ENCODE measurements at regions not wholly inside any gene's neighbourhood (a gene's known extent, or its start where the extent isn't known, plus 50 kb on each side); places are given as distances from the start of the nearest gene placed in this dataset.

DNA sequence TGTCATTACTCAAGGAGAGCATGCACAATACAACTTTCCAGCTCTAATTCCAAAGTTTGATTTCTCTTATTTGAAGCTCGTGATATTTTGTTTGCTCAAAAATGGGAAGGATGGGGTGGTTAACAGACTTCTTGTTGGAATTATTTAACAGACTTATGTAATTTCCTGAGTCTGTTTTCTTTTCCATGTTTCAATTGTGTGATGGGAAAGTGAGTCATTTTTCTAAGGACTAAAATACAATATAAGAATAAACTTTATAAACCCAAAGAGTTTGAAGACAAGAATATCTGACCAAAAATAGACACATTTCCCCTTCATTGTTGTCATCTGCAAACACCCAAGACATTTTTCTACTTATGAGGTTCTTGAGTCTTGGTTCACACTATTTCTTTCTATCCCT is 211.8 kb upstream of the SLITRK5 start:
- DNase-seq (ENCODE audit: low read depth): no peak
- no peak overlapping the region for H3K4me3 ChIP-seq (ENCODE audit: low read length)
- TF ChIP-seq, protein P1, sequence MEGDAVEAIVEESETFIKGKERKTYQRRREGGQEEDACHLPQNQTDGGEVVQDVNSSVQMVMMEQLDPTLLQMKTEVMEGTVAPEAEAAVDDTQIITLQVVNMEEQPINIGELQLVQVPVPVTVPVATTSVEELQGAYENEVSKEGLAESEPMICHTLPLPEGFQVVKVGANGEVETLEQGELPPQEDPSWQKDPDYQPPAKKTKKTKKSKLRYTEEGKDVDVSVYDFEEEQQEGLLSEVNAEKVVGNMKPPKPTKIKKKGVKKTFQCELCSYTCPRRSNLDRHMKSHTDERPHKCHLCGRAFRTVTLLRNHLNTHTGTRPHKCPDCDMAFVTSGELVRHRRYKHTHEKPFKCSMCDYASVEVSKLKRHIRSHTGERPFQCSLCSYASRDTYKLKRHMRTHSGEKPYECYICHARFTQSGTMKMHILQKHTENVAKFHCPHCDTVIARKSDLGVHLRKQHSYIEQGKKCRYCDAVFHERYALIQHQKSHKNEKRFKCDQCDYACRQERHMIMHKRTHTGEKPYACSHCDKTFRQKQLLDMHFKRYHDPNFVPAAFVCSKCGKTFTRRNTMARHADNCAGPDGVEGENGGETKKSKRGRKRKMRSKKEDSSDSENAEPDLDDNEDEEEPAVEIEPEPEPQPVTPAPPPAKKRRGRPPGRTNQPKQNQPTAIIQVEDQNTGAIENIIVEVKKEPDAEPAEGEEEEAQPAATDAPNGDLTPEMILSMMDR (IDR thresholded peaks at IDR 0.05; ENCODE audit: insufficient read depth, low read depth, low read length, missing control alignments): no peak

DNA sequence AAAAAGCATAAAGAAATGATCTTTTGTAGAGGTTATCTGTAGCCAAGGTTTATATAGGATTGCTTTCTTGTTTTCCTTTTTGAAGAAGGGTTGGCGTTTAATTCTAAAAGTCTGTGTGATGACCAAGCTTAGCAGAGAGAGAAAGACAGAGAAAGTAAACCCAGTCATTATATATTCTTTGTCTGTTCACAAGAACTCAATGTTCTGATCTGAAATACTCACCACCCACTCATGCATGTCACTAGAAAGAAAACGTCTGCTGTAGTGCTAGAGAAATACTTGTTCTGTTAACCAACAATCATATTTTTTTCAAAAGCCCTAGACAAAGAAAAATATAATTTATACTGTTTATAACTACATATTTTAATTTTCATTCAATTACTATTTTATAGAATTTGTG is 173.7 kb upstream of the SLITRK5 start:
- TF ChIP-seq, protein P1 (IDR thresholded peaks at IDR 0.05; ENCODE audit: insufficient read depth, low read depth, low read length, missing control alignments): no peak
- no peak for DNase-seq (ENCODE audit: low read depth)
- no peak overlapping the region for H3K4me3 ChIP-seq (ENCODE audit: low read length)

DNA sequence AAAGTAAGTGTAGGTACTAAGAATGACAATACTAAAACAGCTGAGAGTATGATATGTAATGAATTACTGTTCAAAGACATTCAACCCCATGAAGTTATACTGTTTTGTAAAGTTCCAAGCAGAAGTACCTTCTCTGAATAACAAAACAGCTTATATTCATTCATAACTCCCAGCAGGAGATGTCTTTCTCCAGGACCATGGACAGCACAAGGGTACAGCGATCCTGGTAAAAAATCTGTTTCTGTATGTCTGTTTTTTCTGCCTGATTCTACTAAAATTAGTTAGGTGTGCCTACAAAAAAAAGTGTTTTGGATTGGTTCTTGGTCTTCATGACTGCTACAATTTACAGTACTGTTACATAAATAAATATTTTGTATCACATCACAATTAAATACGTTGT is 172.5 kb upstream of the SLITRK5 start:
- peak; percentile 54 for DNase-seq (ENCODE audit: low read depth)
- no peak overlapping the region for H3K4me3 ChIP-seq (ENCODE audit: low read length)
- TF ChIP-seq, protein P1 (IDR thresholded peaks at IDR 0.05; ENCODE audit: insufficient read depth, low read depth, low read length, missing control alignments): no peak

DNA sequence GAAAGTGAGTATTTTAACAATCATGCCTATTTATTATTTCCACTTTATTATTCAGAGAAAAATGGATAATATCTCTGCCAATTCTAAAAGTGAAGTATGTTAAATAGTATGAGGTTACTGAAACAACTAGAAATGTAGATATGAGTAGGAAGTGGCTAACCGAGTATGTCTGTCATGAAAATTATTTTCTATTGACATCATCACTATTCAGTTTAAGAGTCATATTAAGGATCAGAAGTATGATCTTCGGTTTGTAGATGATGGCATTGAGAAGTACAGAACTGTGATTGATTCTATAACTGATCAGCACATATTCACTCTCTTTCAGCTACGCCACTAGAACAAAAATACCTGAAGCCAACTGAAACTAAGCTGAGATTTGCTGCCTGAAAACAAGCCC is 146.4 kb upstream of the SLITRK5 start:
- TF ChIP-seq, protein P1 (IDR thresholded peaks at IDR 0.05; ENCODE audit: insufficient read depth, low read depth, low read length, missing control alignments): no peak
- H3K4me3 ChIP-seq (ENCODE audit: low read length): no peak overlapping the region
- DNase-seq (ENCODE audit: low read depth): no peak

DNA sequence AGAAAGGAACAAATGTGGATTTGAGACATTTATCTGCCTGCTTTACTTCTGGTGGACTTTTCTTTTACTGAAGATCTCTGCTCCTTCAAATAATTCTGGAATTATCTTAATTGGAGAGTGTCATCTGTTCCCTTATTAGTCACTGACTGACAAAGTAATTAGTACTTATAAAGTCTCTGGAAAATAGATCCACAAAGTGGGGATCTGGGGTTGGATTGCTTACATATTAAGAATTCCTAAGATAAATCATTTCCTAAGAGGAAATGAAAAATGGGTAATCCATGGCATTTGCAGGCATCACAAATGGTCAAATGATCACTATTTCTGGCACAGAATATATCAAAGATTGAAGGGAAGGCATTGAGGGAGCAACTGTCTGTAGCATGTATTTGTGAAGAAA is 137.4 kb upstream of the SLITRK5 start:
- H3K4me3 ChIP-seq (ENCODE audit: low read length): no peak overlapping the region
- no peak for DNase-seq (ENCODE audit: low read depth)
- TF ChIP-seq, protein P1 (IDR thresholded peaks at IDR 0.05; ENCODE audit: insufficient read depth, low read depth, low read length, missing control alignments): no peak

DNA sequence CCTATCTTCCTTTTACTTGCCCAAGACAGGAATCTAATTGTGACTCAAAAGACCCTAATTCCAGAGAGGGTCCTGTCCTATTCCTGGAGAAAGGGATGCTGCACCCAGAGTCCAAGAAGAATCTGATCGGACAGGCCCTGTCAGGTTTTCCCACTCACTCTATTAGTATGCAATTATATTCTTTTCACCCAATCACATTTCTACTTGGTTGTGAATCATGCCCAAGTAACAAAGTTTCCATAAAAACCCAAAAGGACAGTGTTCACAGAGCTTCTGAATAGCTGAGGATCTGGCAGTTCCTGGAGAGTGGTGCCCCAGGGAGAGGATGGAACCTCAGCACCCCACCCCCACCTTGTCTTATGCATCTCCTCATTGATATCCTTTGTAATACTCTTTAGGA is 135.3 kb upstream of the SLITRK5 start:
- DNase-seq (ENCODE audit: low read depth): peak; percentile 45
- H3K4me3 ChIP-seq (ENCODE audit: low read length): no peak overlapping the region
- TF ChIP-seq, protein P1 (IDR thresholded peaks at IDR 0.05; ENCODE audit: insufficient read depth, low read depth, low read length, missing control alignments): no peak

DNA sequence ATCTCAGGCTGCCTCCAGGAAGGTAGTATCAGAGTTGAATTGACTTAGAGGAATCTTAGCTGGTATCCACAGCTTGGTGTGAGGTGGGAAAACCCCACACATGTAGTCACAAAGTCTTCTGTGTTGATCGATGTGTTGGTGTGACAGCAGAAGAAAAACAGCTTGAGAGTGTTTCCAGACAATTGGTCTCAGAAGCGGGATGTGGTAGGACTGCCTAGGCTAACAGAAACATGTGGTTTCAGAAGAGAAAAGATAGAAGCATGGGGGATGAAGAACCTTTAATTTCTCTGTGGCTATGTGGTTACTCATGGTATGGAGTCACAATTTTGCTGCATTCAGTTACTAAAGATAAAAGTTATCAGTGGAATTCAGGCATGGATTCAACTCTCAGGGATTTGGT is 134.7 kb upstream of the SLITRK5 start:
- no peak overlapping the region for H3K4me3 ChIP-seq (ENCODE audit: low read length)
- TF ChIP-seq, protein P1 (IDR thresholded peaks at IDR 0.05; ENCODE audit: insufficient read depth, low read depth, low read length, missing control alignments): no peak
- no peak for DNase-seq (ENCODE audit: low read depth)
